Type B pancreatic cell (in vitro differentiated cells): ENCODE measurements at regions not wholly inside any gene's neighbourhood (a gene's known extent, or its start where the extent isn't known, plus 50 kb on each side); places are given as distances from the start of the nearest gene placed in this dataset.
"Not testable (repeated sequence)": the region's sequence is repeated elsewhere in the genome, so short reads cannot be mapped to it uniquely, and the experiment has no call there.

Source experiments
- DNase-seq: peaks from one replicate; pipeline ENCODE4 v3.0.0; 2021; ENCODE audit warnings: mixed read lengths; ENCODE audit not compliant: unreplicated experiment; ENCODE audit errors: extremely low spot score
- H3K27ac Mint-ChIP-seq: 2 replicates; pipeline ENCODE4 v1.8.0; 2021; ENCODE audit warnings: mild to moderate bottlenecking, mixed read lengths
- H3K27me3 Mint-ChIP-seq: 2 replicates; pipeline ENCODE4 v1.8.0; 2021; ENCODE audit warnings: mixed read lengths
- H3K36me3 Mint-ChIP-seq: 2 replicates; pipeline ENCODE4 v1.8.0; 2021; ENCODE audit warnings: mixed read lengths
- H3K4me1 Mint-ChIP-seq: one replicate; pipeline ENCODE4 v1.8.0; 2021; ENCODE audit warnings: mixed read lengths; ENCODE audit not compliant: unreplicated experiment
- H3K4me3 Mint-ChIP-seq: 2 replicates; pipeline ENCODE4 v1.8.0; 2021; ENCODE audit warnings: mild to moderate bottlenecking, mixed read lengths
- H3K9me3 Mint-ChIP-seq: 2 replicates; pipeline ENCODE4 v1.8.0; 2021; ENCODE audit warnings: mixed read lengths
- CTCF ChIP-seq: fragments of 200-600 bp; sonication (generic); conservative IDR thresholded peaks from 2 replicates; pipeline ENCODE4 v1.5.0; 2021; ENCODE audit warnings: antibody characterized with exemption, mild to moderate bottlenecking

DNA sequence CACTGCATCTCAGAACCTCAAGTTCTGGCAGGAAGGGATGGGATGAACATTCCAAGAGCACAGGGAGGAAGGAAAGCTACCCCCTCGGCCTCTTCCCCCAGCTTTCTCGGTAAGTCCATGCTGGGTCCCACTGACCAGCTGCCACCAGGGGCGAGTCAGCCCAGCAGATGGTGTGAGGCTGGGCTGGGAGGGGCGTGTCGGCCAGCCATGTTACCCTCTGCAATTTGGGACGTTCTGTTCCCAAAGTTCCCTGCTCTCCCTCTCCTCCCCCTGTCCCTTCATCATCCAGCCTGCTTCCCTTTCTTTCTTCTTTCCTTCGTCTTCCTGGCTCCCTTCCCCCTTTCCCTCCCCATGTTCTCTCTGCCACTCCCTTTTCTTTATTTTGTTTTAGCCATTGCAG, 74.3 kb upstream of the TNP1 start:
- Mint-ChIP-seq H3K27me3 (no peaks in the 10 kb centered on the region), H3K4me1 (peaks cover 10% of the 10 kb centered on the region), H3K9me3 (peaks cover 9% of the 10 kb centered on the region), H3K27ac (no peak overlapping the region), H3K4me3 (no peak overlapping the region), H3K36me3 (peaks cover 6% of the 10 kb centered on the region)
- TF ChIP-seq CTCF = no peak
- DNase-seq = no peak

DNA sequence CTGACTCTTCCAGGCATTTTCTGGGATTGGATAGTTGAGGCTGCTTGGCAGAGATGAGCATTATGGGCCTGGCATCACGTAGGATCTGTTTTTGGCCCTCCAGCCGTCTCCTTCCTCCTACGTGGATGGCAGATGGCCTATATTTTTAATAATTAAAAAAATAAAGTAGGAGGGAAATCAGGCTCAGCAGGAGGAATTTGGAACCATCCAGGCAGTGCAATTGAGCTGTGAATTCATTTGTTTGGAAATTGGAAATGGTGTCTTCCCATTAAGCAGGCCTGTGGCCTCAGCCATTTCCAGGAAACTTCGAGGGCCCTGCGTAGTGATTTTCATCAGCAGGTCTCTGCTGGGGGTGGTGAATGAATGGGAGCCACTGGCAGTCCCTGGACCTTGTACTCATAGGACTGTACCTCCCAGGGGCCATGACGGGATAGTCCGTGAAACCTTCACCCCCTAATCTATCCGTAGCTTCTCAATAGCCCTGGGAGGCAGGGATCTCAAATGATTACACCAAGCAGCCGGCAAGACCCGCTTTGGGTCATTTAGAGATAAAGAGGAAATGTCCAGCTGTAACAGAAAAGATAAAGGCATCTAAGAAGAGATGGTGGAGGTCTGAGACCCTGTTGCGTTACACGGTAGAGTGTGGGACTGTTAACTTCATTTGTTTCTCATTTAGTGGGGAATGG, 73.1 kb upstream of the TNP1 start:
- Mint-ChIP-seq H3K4me3 (no peak overlapping the region), H3K9me3 (peaks cover 5% of the 10 kb centered on the region), H3K27ac (no peak overlapping the region)

GRCh38 chr2:216932113-216932862, 72.4 kb upstream of the TNP1 start:
- DNase-seq = no peak
- H3K27me3 Mint-ChIP-seq = no peaks in the 10 kb centered on the region
- H3K9me3 Mint-ChIP-seq = peaks cover 5% of the 10 kb centered on the region
- peaks cover 13% of the 10 kb centered on the region for H3K4me1 Mint-ChIP-seq
- H3K36me3 Mint-ChIP-seq = peaks cover 3% of the 10 kb centered on the region
- no peak for TF ChIP-seq CTCF
- H3K27ac Mint-ChIP-seq = no peak overlapping the region
- H3K4me3 Mint-ChIP-seq = no peak overlapping the region

More for the DNA sequence above, 73.1 kb upstream of the TNP1 start:
- Mint-ChIP-seq H3K36me3 (peaks cover 3% of the 10 kb centered on the region), H3K4me1 (peaks cover 10% of the 10 kb centered on the region), H3K27me3 (no peaks in the 10 kb centered on the region)
- no peak for TF ChIP-seq CTCF
- no peak for DNase-seq

GRCh38 chr2:216930716-216931115, 70.9 kb upstream of the TNP1 start:
- peaks cover 16% of the 10 kb centered on the region for H3K4me1 Mint-ChIP-seq
- peaks cover 5% of the 10 kb centered on the region for H3K9me3 Mint-ChIP-seq
- no peak for TF ChIP-seq CTCF
- H3K27ac Mint-ChIP-seq = no peak overlapping the region
- no peaks in the 10 kb centered on the region for H3K27me3 Mint-ChIP-seq
- DNase-seq = no peak
- H3K4me3 Mint-ChIP-seq = no peak overlapping the region
- H3K36me3 Mint-ChIP-seq = peaks cover 3% of the 10 kb centered on the region

DNA sequence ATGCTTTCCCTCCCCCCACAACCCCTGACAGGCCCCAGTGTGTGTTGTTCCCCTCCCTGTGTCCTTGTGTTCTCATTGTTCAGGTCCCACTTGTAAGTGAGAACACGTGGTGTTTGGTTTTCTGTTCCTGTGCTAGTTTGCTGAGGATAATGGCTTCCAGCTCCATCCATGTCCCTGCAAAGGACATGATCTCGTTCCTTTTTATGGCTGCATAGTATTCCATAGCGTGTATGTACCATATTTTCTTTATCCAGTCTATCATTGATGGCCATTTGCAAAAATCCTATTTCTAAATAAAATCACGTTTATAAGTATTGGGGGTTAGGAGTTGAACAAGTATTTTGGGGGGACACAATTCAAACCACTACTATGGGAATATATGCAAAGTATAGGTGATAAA, 69.5 kb upstream of the TNP1 start:
- not testable (repeated sequence) for H3K36me3 Mint-ChIP-seq, H3K4me3 Mint-ChIP-seq, H3K27ac Mint-ChIP-seq, H3K27me3 Mint-ChIP-seq, DNase-seq, H3K9me3 Mint-ChIP-seq
- H3K4me1 Mint-ChIP-seq = peaks cover 19% of the 10 kb centered on the region

- DNase-seq = no peak
- Mint-ChIP-seq H3K9me3 (peaks cover 5% of the 10 kb centered on the region), H3K4me3 (no peak overlapping the region), H3K27ac (no peak overlapping the region), H3K4me1 (peaks cover 19% of the 10 kb centered on the region), H3K27me3 (no peaks in the 10 kb centered on the region), H3K36me3 (peaks cover 3% of the 10 kb centered on the region)
- no peak for TF ChIP-seq CTCF
These were observed 67.3 kb upstream of the TNP1 start for GRCh38 chr2:216927163-216927562.
